ENCODE measurements at regions not wholly inside any gene's neighbourhood (a gene's known extent, or its start where the extent isn't known, plus 50 kb on each side); places are given as distances from the start of the nearest gene placed in this dataset.

GRCh38 chr15:100735129-100736053, 133.0 kb downstream of the ASB7 start:
- TF ChIP-seq CTCF (IDR thresholded peaks at IDR 0.05), result no peak
- no peak for TF ChIP-seq POLR2A (IDR thresholded peaks at IDR 0.05)

All from thyroid gland (tissue), 4 donors.